ENCODE measurements at regions not wholly inside any gene's neighbourhood (a gene's known extent, or its start where the extent isn't known, plus 50 kb on each side); places are given as distances from the start of the nearest gene placed in this dataset.

DNA sequence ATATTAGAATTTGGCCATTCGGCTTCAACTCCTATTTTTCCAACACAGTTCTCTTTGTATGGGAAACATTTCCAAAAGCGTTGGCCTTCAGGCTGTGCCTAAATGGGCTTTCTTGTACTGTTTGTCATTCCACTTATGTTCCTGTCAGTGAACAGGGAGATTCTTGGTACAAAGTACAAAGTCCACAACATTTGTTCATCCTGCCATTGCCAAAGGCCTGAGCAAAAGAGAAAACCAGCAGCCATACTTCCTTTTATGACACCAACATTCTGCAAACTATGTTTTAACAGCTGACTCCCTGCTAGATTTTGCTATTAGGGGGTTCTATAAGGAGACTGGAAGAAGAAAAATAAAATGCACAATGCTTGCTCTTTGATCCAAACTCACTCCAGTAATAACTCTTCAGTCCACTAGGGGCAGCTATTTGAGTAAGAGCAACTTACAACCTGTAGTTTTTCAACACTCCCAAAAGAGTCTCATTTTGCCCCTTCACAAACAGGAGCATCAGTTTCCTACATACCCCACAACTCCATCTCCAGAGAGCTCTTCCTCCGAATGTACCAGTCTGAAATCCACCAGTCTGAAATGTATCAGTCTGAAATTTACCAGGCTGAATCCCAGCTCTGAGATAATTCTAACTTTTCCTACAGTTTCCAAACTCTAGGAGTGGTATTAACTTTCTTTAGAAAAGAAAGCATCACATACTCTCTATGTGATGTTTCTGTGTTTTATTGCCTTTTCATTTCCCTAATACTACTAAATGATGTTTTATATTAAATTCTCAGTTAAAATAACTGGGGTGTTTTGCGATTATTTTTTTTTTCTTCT, 693.8 kb downstream of the DNAH5 start:
- no peak overlapping the region for H2BK120ac ChIP-seq (replicated peaks; ENCODE audit: low read depth, low read length)
- no peak overlapping the region for H3K27ac ChIP-seq (ENCODE audit: low read depth, low read length)
- no peaks in the 10 kb centered on the region for H3K9me3 ChIP-seq (ENCODE audit: insufficient read depth in 2 of 2, low read depth in 1 of 2, low read length in 1 of 2)
- H4K8ac ChIP-seq (ENCODE audit: extremely low read depth, insufficient read depth, low read length), result no peak overlapping the region
- H3K23ac ChIP-seq (ENCODE audit: insufficient read length), result no peak overlapping the region
- H3K9ac ChIP-seq (replicated peaks in 1 of 4; ENCODE audit: extremely low read depth in 1 of 4, low read depth in 3 of 4, low read length in 3 of 4), result no peak overlapping the region
- H4K20me1 ChIP-seq (replicated peaks in 1 of 2; ENCODE audit: control insufficient read depth in 1 of 2, insufficient read depth in 2 of 2, low read length in 2 of 2), result no peaks in the 10 kb centered on the region
- H2BK5ac ChIP-seq (ENCODE audit: low read depth, low read length), result no peak overlapping the region
- no peak overlapping the region for H4K91ac ChIP-seq (replicated peaks; ENCODE audit: insufficient read length, low read length)
- WGBS, 2 experiments (ENCODE audit: extremely low coverage in 1 of 2, insufficient coverage in 1 of 2, insufficient read length in 1 of 2, insufficient replicate concordance in 2 of 2, low coverage in 1 of 2, low lambda C conversion rate in 2 of 2, missing lambda C conversion rate in 1 of 2), result 74% methylated on average over 4 of the region's 4 CpGs; no CpG with 5 or more reads in 1 of the 2 experiments
- no peak for DNase-seq (ENCODE audit: low read depth in 1 of 2, low spot score in 2 of 2)
- H3K36me3 ChIP-seq (ENCODE audit: control insufficient read depth in 2 of 4, insufficient read depth in 4 of 4, low read length in 3 of 4), result no peaks in the 10 kb centered on the region
- no peaks in the 10 kb centered on the region for H3K79me2 ChIP-seq (ENCODE audit: control insufficient read depth in 1 of 2, insufficient read depth in 2 of 2, low read length in 2 of 2)
- H3K4ac ChIP-seq (replicated peaks; ENCODE audit: insufficient read length, low read depth, low read length), result no peak overlapping the region
- no peak overlapping the region for H2BK20ac ChIP-seq (ENCODE audit: low read length)
- TF ChIP-seq NANOG (IDR thresholded peaks at IDR 0.05; ENCODE audit: insufficient read depth, low read depth, low read length, poor library complexity, severe bottlenecking) (no peak), JUND (IDR thresholded peaks at IDR 0.05; ENCODE audit: low read length) (no peak), CHD2 (IDR thresholded peaks at IDR 0.05; ENCODE audit: low read length) (no peak), RAD21 (IDR thresholded peaks at IDR 0.05 in 1 of 2, conservative IDR thresholded peaks at IDR 0.05 in 1 of 2; ENCODE audit: low read depth in 2 of 2, low read length in 2 of 2) (peak; percentile 52 to 67), CHD1 (IDR thresholded peaks at IDR 0.05; ENCODE audit: low read depth, low read length) (no peak), MAFK (IDR thresholded peaks at IDR 0.05; ENCODE audit: low read depth, low read length) (no peak), SUZ12 (IDR thresholded peaks at IDR 0.05; ENCODE audit: low read length) (no peak), TCF12 (IDR thresholded peaks at IDR 0.05; ENCODE audit: low read depth, low read length) (no peak)
- TF ChIP-seq, protein P1, sequence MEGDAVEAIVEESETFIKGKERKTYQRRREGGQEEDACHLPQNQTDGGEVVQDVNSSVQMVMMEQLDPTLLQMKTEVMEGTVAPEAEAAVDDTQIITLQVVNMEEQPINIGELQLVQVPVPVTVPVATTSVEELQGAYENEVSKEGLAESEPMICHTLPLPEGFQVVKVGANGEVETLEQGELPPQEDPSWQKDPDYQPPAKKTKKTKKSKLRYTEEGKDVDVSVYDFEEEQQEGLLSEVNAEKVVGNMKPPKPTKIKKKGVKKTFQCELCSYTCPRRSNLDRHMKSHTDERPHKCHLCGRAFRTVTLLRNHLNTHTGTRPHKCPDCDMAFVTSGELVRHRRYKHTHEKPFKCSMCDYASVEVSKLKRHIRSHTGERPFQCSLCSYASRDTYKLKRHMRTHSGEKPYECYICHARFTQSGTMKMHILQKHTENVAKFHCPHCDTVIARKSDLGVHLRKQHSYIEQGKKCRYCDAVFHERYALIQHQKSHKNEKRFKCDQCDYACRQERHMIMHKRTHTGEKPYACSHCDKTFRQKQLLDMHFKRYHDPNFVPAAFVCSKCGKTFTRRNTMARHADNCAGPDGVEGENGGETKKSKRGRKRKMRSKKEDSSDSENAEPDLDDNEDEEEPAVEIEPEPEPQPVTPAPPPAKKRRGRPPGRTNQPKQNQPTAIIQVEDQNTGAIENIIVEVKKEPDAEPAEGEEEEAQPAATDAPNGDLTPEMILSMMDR (IDR thresholded peaks at IDR 0.05; ENCODE audit: control extremely low read depth in 1 of 3, insufficient read depth in 1 of 3, low read depth in 1 of 3, low read length in 3 of 3), result peak in 2 of 3 experiments; percentile 45 to 64; a peak in 2 of 4 replicates
- no peak overlapping the region for H2BK12ac ChIP-seq (ENCODE audit: low read depth, low read length)
- no peak overlapping the region for H4K5ac ChIP-seq (ENCODE audit: insufficient read length, low read depth, low read length)
- H2AK5ac ChIP-seq (ENCODE audit: low read depth, low read length), result no peak overlapping the region
- H3K23me2 ChIP-seq (ENCODE audit: low read depth, low read length), result no peaks in the 10 kb centered on the region
- no peaks in the 10 kb centered on the region for H3K79me1 ChIP-seq (ENCODE audit: low read depth, low read length)
- no peaks in the 10 kb centered on the region for H3K27me3 ChIP-seq (replicated peaks in 1 of 4; ENCODE audit: control insufficient read depth in 3 of 4, extremely low read depth in 1 of 4, insufficient read depth in 3 of 4, low read length in 3 of 4)
- no peak overlapping the region for H3K18ac ChIP-seq (ENCODE audit: extremely low read depth, low read length)
- FAIRE-seq, result peak; percentile 78
- ChIA-PET POLR2A (ENCODE audit: partially characterized antibody) (no interaction called here), CTCF (ENCODE audit: partially characterized antibody) (interaction anchor here (0.6 to 2.3 kb wide), 30 partner anchors 8 to 647 kb away, joined by 3 to 16 read pairs (median 3); no protein-coding TSS in a partner anchor)
- H2AFZ ChIP-seq (ENCODE audit: low read length), result 0 out of 2 replicates have a peak overlapping the region, but pooled peaks have one; percentile 43
- H2BK15ac ChIP-seq (ENCODE audit: low read length), result no peak overlapping the region
- no peak overlapping the region for H3K4me3 ChIP-seq (ENCODE audit: extremely low read depth in 1 of 4, insufficient read depth in 2 of 4, low read depth in 3 of 4, low read length in 4 of 4)
- H3K4me1 ChIP-seq (replicated peaks in 1 of 4; ENCODE audit: control insufficient read depth in 3 of 4, insufficient read depth in 4 of 4, low read length in 3 of 4), result peaks cover 0 to 5% (median 1%) of the 10 kb centered on the region in 4 experiments; a peak in 5 of 7 replicates
- no peak overlapping the region for H3K14ac ChIP-seq (ENCODE audit: insufficient read length)
- no peak overlapping the region for H3K4me2 ChIP-seq (ENCODE audit: insufficient read depth in 1 of 2, low read depth in 2 of 2, low read length in 2 of 2)
- H3K56ac ChIP-seq (replicated peaks; ENCODE audit: insufficient read length, low read depth, low read length), result no peak overlapping the region

Data from H1 (cell line).